ENCODE measurements at regions not wholly inside any gene's neighbourhood (a gene's known extent, or its start where the extent isn't known, plus 50 kb on each side); places are given as distances from the start of the nearest gene placed in this dataset.
A peak's percentile ranks its signal among the peaks of the same experiment; 100 is the strongest.

- Histone ChIP-seq H3K79me2 (ENCODE audit: insufficient read depth, low read length) (no peaks in the 10 kb centered on the region), H2AFZ (ENCODE audit: low read length) (peak overlapping the region; percentile 72), H3K4me2 (ENCODE audit: insufficient read depth, low read length) (peak overlapping the region; percentile 79), H3K27me3 (ENCODE audit: insufficient read depth, low read length) (peaks cover 5% of the 10 kb centered on the region), H3K4me3 (ENCODE audit: insufficient read depth, low read length) (no peak overlapping the region), H3K9me3 (ENCODE audit: low read depth, low read length) (no peaks in the 10 kb centered on the region), H3K36me3 (ENCODE audit: insufficient read depth, low read length) (no peaks in the 10 kb centered on the region), H4K20me1 (ENCODE audit: insufficient read depth, low read length) (peaks cover 2% of the 10 kb centered on the region), H3K4me1 (ENCODE audit: insufficient read depth, low read length) (no peaks in the 10 kb centered on the region), H3K27ac (ENCODE audit: low read depth, low read length) (no peak overlapping the region)
- DNase-seq (ENCODE audit: insufficient read length, low spot score, missing footprints): no peak
- no peak for TF ChIP-seq CTCF (IDR thresholded peaks at IDR 0.05; ENCODE audit: extremely low read depth, low read depth, low read length)
These were observed 81.0 kb downstream of the ERMARD start for GRCh38 chr6:169832247-169832948.

GRCh38 chr6:169831450-169832246 lies 80.2 kb downstream of the ERMARD start:
- peak overlapping the region; percentile 21 for H3K4me3 ChIP-seq (ENCODE audit: insufficient read depth, low read length)
- no peak overlapping the region for H3K27ac ChIP-seq (ENCODE audit: low read depth, low read length)
- no peaks in the 10 kb centered on the region for H3K36me3 ChIP-seq (ENCODE audit: insufficient read depth, low read length)
- peaks cover 2% of the 10 kb centered on the region for H4K20me1 ChIP-seq (ENCODE audit: insufficient read depth, low read length)
- no peaks in the 10 kb centered on the region for H3K9me3 ChIP-seq (ENCODE audit: low read depth, low read length)
- DNase-seq (ENCODE audit: insufficient read length, low spot score, missing footprints): peak; percentile 95
- peak overlapping the region; percentile 79 for H3K4me2 ChIP-seq (ENCODE audit: insufficient read depth, low read length)
- no peaks in the 10 kb centered on the region for H3K4me1 ChIP-seq (ENCODE audit: insufficient read depth, low read length)
- H2AFZ ChIP-seq (ENCODE audit: low read length): peak overlapping the region; percentile 72
- peak; percentile 94 for TF ChIP-seq CTCF (IDR thresholded peaks at IDR 0.05; ENCODE audit: extremely low read depth, low read depth, low read length)
- no peaks in the 10 kb centered on the region for H3K79me2 ChIP-seq (ENCODE audit: insufficient read depth, low read length)
- H3K27me3 ChIP-seq (ENCODE audit: insufficient read depth, low read length): peaks cover 3% of the 10 kb centered on the region

Data from osteoblast (primary cell).